Liver (tissue), 3 donors: ENCODE measurements at regions not wholly inside any gene's neighbourhood (a gene's known extent, or its start where the extent isn't known, plus 50 kb on each side); places are given as distances from the start of the nearest gene placed in this dataset.

Source experiments
- MAX ChIP-seq: IDR thresholded peaks from 2 replicates; pipeline ENCODE4 v1.6.1; 2016; ENCODE audit warnings: antibody characterized with exemption
- RAD21 ChIP-seq, 2 donors: IDR thresholded peaks; 2 replicates each; pipeline ENCODE4 v1.6.1; 2016; ENCODE audit warnings: antibody characterized with exemption in 2 of 2, mild to moderate bottlenecking in 2 of 2
- REST ChIP-seq: IDR thresholded peaks from 2 replicates; pipeline ENCODE4 v1.6.1; 2016; ENCODE audit warnings: antibody characterized with exemption, mild to moderate bottlenecking
- SP1 ChIP-seq: IDR thresholded peaks from 2 replicates; pipeline ENCODE4 v1.6.1; 2018; ENCODE audit warnings: antibody characterized with exemption, mild to moderate bottlenecking
- YY1 ChIP-seq: IDR thresholded peaks from 2 replicates; pipeline ENCODE4 v1.6.1; 2016; ENCODE audit warnings: antibody characterized with exemption, mild to moderate bottlenecking
- TF ChIP-seq, protein P1 (sequence below): fragments of 150-350 bp; IDR thresholded peaks from 2 replicates; pipeline ENCODE4 v1.5.1; 2017; ENCODE audit warnings: improper control_type of control experiment, low read depth, low read length; ENCODE audit not compliant: missing input control
- TF ChIP-seq, protein P2 (sequence below): IDR thresholded peaks from 2 replicates; pipeline ENCODE4 v1.6.1; 2016; ENCODE audit warnings: antibody characterized with exemption
- donor health status: healthy.
- donor health status: healthy.

DNA sequence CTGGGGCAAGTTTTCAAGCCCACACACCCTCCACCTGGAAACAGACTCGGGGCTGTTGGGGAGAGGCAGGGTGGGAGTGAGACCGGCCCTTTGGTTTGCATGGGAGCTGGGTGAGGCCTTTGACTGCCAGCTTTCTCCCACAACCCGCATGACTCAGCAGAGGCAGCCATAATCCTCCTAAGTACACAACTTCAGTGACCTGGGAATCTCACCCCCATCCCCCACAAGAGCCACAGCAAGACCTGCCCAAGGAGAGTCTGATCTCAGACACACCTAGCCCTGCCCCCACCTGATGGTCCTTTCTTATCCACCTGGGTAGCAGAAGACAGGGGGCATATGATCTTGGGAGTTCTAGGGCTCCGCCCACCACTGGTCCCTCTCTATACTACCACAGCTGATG, 1615.4 kb downstream of the EFNB2 start:
- TF ChIP-seq, protein P1, sequence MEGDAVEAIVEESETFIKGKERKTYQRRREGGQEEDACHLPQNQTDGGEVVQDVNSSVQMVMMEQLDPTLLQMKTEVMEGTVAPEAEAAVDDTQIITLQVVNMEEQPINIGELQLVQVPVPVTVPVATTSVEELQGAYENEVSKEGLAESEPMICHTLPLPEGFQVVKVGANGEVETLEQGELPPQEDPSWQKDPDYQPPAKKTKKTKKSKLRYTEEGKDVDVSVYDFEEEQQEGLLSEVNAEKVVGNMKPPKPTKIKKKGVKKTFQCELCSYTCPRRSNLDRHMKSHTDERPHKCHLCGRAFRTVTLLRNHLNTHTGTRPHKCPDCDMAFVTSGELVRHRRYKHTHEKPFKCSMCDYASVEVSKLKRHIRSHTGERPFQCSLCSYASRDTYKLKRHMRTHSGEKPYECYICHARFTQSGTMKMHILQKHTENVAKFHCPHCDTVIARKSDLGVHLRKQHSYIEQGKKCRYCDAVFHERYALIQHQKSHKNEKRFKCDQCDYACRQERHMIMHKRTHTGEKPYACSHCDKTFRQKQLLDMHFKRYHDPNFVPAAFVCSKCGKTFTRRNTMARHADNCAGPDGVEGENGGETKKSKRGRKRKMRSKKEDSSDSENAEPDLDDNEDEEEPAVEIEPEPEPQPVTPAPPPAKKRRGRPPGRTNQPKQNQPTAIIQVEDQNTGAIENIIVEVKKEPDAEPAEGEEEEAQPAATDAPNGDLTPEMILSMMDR = no peak
- TF ChIP-seq RAD21 (IDR thresholded peaks at IDR 0.05) = no peak
- TF ChIP-seq, protein P2, sequence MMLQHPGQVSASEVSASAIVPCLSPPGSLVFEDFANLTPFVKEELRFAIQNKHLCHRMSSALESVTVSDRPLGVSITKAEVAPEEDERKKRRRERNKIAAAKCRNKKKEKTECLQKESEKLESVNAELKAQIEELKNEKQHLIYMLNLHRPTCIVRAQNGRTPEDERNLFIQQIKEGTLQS = no peak
- no peak for TF ChIP-seq REST
- TF ChIP-seq SP1 = no peak
- TF ChIP-seq YY1 = no peak
- no peak for TF ChIP-seq MAX
